HG02588 (cell line): ENCODE measurements at regions not wholly inside any gene's neighbourhood (a gene's known extent, or its start where the extent isn't known, plus 50 kb on each side); places are given as distances from the start of the nearest gene placed in this dataset.

Source experiments
- ATAC-seq: cut with Tn5 transposase; IDR thresholded peaks from one replicate; pipeline ENCODE4 v1.9.1; 2021; ENCODE audit warnings: mild to moderate bottlenecking, moderate library complexity; ENCODE audit not compliant: unreplicated experiment

DNA sequence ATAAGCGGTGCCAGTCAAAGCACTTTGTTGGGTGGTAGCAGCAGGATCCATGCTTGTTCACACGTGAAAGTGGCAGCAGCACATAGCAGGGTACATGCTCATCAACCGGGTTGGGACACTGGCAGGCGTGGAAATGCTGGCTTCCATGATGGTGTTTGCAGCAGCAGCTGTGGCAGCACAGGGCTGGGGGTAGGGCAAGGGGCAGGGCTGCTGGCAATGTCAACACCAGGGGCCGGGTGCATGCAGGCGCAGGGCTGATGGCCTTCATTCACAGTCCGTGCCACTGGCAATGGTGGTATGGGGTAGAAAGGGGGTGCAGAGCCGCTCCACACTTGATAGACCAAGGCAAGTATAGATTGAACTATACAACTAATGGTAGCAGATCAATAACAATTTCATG, 374.7 kb upstream of the FAM241A start:
- ATAC-seq, result no peak

DNA sequence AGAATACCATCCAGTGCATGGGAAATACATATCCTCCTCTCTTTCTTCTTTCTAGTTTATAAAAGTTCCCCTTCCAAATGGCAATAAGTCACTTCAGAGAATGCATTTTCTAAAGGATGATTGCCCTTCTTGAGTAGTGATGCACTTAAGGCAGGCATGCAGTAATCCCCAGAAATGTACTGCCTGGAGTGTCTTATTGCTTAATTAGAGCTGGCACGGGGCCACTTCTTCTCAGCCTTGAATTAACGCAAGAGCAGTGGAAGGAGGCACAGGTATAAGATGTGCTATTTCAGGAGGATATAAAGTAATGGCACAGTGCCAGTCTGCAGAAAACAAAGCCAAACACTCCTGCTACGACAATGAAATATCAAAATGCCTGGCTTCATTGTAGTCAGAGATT, 371.4 kb upstream of the FAM241A start:
- no peak for ATAC-seq

DNA sequence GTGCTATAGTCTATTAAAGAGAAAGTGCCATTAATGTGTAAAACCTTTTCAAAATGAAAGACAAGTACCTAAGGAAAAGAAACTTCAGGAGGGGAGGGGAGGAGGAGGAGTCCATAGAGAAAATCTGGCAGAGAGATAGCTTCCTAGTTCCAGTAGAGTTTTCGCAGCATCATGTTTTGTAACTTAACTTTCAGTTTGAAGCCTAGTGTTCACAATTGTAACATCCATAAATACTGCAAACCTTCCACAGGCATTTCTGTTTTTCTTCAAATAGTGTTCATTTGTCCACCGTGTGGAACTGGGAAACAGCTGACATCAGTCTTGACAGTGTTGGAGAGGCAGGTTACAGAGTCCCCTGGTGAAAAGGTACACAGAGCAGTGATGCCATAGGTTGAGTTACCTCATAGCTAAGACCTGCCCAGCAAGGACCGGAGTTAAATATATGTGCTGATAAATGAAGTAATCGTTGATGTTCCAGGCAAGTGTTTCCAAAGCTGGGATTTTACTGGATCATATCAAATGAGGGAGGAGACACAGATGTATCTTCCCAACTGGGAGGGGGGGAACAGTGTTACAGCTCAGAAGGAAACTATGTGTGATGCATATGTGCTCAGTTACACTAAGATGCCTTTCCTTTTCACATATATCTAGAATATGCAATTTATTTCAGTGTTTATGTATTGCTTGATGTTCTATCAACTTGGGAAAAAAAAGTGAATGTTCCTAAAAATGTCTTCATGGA, 369.5 kb upstream of the FAM241A start:
- ATAC-seq, result no peak

DNA sequence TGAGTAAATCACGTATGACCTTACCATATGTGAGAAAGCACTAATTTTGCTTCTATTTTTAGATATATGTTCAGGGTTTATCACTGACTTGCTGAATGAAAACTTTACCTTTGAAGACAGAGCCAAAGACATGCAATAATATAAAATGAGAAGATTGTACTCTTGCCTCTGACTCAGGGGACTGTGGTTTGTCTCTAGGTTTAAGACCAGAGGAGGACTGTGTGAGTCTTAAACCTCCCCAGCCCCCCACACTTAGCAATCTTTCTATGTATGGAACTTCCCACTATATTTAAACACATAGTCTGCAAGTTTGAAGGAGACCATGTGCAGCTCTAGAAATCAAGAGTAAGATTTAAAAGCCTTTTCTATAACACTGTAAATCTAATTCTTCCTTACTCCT, 368.7 kb upstream of the FAM241A start:
- ATAC-seq, result no peak

DNA sequence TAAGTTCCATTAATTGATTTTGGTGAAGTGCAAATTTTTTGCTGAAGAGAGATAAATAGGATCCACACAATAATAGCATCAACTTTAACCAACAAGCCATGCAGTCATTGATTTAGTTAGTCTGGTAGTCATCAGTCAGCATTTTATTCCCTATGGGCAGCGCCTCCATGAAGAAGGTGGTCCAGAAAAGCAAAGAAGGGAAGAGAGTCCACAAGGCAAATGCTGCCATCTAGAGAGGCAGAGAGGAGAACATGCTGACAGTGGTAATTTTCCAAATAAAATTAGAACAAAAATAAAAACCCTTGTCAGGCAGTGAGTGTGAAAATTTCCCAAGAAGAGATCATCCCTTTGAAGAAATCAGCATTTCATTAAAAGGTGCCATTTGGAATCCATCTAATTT, 366.7 kb upstream of the FAM241A start:
- no peak for ATAC-seq

DNA sequence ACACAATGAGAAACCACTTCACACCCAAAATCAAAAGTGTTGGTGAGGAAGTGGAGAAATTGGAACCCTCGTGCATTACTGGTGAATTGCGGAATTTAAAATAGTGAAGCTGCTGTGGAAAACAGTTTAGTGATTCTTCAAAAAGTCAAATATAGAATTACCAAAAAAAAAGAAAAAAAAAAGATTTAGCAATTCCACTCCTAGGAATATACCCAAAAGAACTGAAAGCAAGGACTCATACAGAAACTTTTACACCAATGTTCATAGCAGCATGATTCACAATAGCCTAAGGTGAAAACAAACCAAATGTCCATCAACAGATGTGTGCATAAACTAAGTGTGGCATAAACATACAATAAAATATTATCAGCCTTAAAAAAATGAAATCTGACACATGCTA, 364.3 kb upstream of the FAM241A start:
- no peak for ATAC-seq

DNA sequence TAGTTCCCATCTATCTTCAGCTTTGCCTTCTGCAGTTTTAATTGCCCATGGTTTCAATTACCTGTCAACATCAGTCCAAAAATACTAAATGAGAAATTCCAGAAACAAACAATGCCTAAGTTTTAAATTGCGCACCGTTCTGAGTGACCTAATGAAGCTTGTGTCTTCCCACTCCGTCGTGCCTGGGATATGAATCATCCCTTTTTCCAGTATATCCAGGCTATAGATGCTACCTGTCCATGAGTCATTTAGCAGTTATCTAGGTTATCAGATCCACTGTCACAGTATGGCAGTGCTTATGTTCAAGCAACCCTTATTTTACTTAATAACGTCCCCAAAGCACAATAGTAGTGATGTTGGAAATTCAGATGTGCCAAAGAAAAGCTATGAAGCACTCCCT, 363.6 kb upstream of the FAM241A start:
- no peak for ATAC-seq

DNA sequence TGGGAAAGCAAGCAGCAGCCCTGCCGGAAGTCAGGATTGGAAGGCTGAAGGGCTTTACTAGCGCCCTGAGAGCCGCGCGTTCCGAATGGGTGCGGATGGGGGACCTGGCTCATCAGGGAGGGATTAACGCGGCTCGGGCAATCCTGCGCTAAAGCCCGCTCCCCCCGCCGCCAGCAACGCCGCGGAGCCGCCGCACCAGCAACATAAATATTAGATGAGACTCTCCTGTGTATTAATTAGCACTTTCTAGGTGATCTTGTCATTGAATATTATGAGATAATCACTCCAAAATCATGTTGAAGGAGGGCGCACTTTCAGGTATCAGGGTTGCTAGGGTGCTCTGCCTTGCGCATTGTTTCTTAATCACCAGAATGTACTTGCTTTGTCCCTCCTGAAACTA, 357.2 kb upstream of the FAM241A start:
- no peak for ATAC-seq

DNA sequence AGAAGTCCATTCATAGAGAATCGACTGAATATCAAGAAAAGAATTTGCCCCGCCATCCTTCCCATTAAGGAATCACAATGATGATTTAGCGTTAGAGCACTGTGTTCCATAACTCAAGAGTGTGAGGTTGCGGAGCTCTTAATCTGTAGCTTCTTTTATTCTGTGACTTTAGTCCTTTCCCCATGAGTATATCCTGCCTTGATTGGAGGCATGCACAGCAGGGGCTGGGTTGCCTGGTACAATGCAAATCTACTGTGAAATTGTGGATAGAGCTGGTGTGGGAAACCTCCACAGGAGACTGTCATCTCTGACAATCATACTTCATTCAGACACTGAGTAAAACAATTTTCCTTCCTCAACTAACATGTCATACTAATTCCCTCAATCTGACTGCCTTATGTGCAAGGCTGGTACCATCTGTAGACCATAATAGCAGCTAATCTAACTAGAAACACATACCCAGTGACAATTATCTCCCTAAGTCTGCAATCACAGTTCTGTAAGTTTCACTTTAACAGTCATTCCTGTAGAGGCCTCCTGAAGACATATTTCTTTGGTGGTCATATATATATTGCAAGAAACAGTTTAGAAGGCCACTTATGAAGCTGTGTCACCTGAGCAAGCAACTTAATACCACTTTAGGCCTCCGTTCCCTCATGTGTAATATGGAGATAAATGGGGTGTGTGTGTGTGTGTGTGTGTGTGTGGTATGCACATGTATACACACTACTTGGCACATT, 355.2 kb upstream of the FAM241A start:
- no peak for ATAC-seq

DNA sequence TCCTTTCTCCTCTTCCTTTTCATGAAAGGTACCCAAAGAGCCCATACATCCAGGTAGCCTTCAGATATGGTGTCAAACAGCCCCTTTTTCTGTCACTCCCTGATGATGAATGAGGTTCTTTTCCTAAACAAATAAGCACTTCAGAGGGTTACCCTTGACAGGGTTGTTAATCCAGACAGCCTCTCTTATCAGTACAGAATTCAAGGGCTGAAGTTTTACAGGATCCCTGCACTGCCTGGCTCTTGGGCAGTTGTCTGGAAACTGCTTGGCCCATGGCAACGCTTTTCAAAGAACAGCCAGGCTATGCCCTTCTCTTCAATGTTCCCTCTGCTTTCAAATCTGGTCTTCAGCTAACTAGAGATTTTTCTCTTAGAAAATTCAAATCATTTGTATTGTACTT, 352.6 kb upstream of the FAM241A start:
- no peak for ATAC-seq

DNA sequence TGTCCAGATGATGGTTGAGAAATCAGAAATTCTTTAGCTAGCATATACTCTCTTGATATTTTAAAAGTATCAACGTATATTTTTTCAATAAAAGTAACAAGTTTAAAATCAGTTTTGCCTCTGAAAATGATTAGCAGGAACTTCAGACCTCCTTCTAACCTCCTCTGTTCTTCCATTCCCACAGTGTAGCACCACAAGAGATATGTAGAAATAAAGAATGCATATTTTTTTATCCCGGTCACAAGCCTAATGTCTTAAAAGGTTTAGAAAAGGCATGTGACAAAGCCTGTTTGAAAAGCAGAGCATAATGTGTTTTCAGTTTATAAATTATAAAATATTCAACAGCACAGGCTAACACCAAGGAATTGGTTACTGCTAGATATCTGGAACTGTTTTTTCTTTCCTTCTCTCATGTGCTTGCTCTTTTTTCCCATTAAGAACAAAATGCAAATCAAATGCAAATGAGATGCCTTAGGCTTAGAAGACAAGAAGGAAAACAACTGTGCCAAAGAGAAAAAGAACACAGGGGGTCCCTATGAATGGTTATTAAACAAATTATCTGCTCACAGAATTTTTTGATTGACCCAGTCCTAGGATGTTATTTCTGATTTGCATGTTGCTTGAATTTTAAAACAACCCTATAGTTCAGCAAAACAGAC, 351.7 kb upstream of the FAM241A start:
- no peak for ATAC-seq

DNA sequence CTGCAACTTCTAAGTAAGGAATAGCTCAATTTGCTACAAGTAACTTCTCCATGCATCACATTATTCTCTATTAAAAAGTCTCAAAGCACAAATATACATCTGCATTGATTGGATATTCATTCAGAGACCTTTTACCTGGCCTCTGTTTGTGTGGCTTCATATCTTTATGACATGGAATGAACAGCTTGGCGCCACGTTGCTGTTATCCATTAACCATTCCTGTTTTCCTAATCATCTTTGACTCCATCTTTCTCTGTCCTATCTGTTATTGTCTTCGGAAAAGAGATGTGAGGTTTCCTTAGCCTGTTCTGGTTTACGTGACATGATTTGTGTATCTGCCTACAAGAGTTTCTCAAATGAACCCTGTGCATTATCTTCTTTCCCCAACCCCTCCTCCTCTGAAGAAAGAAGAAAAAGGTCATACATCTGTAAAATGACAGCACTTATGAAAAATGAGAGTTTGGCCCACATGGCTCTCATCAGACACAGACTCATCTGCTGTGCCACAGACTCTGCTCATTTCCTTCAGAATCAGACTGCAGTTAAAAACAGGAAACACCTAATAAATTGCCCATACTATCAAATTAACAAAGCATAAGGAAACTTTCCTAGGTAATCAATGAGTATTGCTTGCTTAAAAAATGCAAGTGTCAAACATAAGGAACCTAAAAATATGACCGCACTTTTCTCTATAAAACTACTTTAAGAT, 347.6 kb upstream of the FAM241A start:
- ATAC-seq, result no peak

DNA sequence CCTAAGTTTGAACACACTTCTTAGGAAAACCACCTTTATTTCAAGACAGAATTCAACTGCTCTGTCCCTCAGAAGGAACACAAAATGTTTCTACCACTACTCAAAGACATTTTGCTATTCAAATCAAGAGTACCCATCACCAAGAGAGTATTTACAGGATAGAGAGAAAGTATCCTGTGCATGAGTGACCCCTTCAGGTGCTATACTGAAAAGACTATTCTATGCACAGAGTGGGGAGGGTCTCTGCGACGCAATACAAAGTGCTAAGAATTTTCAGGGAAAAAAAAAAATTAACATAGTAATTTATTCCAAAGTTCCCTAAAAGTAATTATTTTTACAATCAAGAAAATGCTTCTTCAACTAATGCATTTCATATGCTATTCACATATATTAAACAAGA, 346.4 kb upstream of the FAM241A start:
- ATAC-seq, result no peak

DNA sequence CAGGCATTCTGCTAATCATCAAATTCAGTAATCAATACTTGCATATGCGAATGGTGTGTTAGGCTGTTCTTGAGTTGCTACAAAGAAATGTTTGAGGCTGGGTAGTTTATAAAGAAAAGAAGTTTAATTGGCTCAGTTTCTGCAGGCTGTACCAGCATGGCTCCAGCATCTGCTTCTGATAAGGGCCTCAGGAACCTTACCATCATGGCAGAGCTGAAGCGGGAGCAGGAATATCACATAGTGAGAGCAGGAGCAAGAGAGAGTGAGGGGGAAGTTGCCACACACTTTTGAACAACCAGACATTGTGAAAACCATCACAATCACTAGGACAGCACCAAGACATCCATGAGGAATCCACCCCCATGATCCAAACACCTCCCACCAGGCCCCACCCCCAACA, 344.7 kb upstream of the FAM241A start:
- no peak for ATAC-seq

DNA sequence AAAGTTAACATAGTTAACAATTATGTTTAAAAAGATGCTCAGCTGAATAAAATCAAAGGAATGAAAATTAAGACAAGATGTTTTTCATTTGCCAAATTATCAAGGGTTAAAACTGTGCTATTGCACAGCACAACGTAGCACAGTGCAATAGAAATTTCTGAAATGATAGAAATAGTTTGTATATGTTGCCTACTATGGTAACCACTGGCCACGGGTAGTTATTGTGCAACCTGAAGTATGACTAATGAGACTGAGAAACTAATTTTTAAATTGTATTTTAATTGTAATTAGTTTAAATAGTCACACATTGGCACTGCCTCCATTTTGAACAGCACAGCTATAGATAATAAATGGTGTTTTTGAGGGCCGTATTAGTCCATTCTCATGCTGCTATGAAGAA, 343.1 kb upstream of the FAM241A start:
- ATAC-seq, result no peak

DNA sequence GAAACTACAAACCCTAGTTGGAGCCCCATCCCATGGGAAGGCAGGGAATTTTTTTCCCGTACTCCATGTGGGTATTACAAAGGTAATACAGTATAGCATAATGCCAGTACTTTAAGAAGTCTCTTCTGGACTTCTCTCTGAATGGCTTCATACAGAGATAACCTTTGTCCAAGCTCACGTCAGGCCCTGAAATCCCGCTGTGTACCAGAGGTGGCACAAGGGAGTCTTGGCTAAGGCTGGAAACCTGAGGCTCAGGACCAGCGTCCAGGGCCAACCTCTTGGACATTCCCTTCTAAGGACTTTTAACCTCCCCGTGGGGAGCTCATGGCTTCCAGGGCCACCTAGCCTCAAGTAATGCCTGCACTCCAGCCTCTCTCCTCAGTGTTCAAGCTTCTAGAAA, 338.9 kb upstream of the FAM241A start:
- ATAC-seq, result no peak

DNA sequence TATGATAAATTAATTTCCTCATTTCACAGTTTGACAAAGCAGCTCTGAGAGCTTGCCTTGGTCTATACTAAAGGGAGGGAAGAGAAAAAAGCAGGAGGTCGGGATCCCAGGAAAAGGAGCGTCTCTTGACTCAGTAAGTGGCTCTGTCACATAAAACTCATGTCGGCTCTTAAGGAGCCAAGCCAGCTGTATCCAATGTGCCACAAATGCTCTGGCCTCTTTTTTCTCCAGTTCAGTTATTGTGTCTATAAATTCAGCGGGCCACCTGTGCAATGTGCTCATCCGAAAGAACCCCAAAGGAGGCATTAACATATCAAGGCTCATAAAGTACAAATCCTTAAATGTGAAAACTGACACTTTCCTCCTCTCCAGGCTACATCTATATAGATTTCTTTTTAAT, 337.7 kb upstream of the FAM241A start:
- no peak for ATAC-seq

DNA sequence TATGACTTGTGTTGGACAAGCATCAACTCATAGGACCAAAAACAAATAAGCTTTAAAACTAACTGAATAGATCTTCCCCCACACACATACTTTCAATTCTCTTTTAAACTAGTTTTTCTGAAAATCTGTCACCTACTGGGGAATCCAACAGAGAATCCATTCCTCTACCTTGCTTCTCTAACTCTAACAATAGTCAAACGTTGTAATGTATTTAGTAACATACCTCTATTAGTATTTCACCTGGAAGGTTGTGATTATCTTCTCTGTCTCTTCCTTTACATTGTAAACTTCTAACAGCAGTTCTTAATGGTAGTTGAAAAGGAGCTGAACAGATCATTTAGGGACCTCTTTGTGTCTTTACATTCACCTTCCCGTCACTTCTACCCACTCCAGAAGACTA, 337.1 kb upstream of the FAM241A start:
- ATAC-seq, result no peak

DNA sequence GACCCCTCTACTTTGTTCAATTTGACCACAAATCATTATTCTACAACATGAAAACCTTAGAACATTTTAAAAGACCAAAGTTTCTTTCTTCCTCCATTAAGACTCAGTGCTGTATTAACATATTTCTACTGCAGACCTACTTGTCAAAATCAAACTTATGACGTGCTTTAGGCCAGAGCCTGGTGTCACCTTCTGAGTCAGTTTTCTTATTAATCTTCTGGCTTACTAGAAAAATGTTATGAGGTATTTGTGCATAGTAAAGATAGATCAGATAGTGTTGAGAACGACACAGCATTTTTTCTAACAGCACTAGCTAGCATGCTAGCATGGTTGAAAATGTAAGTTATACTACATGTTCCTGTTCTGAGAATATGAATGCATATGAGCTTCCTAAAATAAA, 333.6 kb upstream of the FAM241A start:
- ATAC-seq, result no peak

DNA sequence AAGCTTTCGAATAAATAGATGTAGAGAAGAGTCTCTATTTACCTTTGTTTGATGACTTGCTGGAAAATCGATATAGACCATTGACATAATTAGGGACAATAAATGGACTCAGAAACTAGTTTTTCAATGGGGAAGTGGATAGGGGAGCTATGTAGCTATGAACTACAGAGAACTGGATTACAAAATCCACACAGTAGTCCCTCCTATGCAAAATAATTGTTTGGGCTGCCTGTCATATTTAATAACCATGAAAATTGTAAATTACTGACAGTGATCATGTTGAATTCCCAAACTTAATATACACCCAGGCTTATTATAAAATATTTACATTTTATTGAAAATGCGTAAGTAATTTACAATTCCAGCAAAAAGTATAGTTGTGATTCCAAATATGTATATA, 333.1 kb upstream of the FAM241A start:
- no peak for ATAC-seq

DNA sequence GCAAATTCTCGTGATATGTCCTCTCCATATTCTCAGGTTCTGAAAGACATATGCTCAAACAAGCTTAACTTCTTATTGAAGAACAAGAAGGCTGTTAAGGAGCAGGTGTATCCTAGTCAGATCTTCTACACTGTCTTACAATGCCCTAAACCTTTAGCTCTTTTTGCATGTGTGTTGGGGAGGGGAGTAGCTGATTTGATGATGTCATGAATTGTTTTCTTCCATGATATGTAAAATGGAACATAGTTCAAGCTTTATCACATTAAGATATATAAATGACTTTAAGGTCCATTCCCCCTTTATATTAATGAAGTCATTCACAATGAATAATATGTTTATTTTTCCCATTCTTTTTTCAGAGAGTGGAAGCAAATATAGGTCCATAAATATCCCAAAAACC, 332.5 kb upstream of the FAM241A start:
- ATAC-seq, result no peak
